ENCODE measurements at regions not wholly inside any gene's neighbourhood (a gene's known extent, or its start where the extent isn't known, plus 50 kb on each side); places are given as distances from the start of the nearest gene placed in this dataset.

GRCh38 chr11:128179512-128179911 lies 407.8 kb downstream of the ETS1 start:
- intact Hi-C loops (cut with DNase I; ENCODE audit: low total_unique reads) = loop anchor here (10.0 kb wide), 1 partner anchor 115 kb away; no protein-coding TSS in a partner anchor
- no peaks in the 10 kb centered on the region for H3K27me3 ChIP-seq

DNA sequence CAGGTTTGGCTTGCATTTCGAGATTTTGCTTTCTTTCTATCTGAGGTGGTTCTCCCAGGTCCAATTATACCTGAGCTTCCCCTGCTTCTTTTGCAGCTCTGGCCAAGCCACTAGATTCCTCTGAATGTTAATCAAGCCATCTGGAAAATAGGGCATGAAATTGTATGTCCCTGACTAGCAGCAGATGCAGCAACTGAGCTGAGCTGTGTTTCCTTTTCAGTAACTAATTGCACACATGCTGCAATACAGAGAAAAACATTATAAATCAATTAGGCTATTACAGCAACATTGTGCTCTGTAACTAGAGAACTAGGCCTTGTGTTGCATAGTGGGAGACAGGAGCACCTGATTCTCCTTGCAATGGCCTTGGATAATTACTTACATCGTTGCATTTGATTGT lies 408.3 kb downstream of the ETS1 start:
- H3K27me3 ChIP-seq = no peaks in the 10 kb centered on the region
- intact Hi-C loops (cut with DNase I; ENCODE audit: low total_unique reads) = loop anchor here (10.0 kb wide), 1 partner anchor 116 kb away; no protein-coding TSS in a partner anchor
- TF ChIP-seq, protein P1, sequence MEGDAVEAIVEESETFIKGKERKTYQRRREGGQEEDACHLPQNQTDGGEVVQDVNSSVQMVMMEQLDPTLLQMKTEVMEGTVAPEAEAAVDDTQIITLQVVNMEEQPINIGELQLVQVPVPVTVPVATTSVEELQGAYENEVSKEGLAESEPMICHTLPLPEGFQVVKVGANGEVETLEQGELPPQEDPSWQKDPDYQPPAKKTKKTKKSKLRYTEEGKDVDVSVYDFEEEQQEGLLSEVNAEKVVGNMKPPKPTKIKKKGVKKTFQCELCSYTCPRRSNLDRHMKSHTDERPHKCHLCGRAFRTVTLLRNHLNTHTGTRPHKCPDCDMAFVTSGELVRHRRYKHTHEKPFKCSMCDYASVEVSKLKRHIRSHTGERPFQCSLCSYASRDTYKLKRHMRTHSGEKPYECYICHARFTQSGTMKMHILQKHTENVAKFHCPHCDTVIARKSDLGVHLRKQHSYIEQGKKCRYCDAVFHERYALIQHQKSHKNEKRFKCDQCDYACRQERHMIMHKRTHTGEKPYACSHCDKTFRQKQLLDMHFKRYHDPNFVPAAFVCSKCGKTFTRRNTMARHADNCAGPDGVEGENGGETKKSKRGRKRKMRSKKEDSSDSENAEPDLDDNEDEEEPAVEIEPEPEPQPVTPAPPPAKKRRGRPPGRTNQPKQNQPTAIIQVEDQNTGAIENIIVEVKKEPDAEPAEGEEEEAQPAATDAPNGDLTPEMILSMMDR (IDR thresholded peaks at IDR 0.05) = no peak
- no peaks in the 10 kb centered on the region for H3K9me3 ChIP-seq
- H3K36me3 ChIP-seq = no peaks in the 10 kb centered on the region
- no peak overlapping the region for H3K4me3 ChIP-seq
- H3K27ac ChIP-seq = no peak overlapping the region
- H3K4me1 ChIP-seq = peaks cover 0 to 8% (median 0%) of the 10 kb centered on the region in 4 donors
- DNase-seq = no peak

More at GRCh38 chr11:128179512-128179911, 407.8 kb downstream of the ETS1 start:
- TF ChIP-seq, protein P1 (IDR thresholded peaks at IDR 0.05) = no peak
- Histone ChIP-seq H3K27ac (no peak overlapping the region), H3K4me1 (peaks cover 0 to 8% (median 0%) of the 10 kb centered on the region in 4 donors), H3K9me3 (no peaks in the 10 kb centered on the region), H3K36me3 (no peaks in the 10 kb centered on the region), H3K4me3 (no peak overlapping the region)
- DNase-seq = no peak

GRCh38 chr11:128174465-128175291 lies 412.7 kb downstream of the ETS1 start:
- H3K27ac ChIP-seq = no peak overlapping the region
- no peaks in the 10 kb centered on the region for H3K36me3 ChIP-seq
- intact Hi-C loops (cut with DNase I; ENCODE audit: low total_unique reads) = loop anchor here (2.0 to 10.0 kb wide), 2 partner anchors 28 to 120 kb away; no protein-coding TSS in a partner anchor
- H3K4me1 ChIP-seq = peaks cover 0 to 4% (median 0%) of the 10 kb centered on the region in 4 donors
- H3K27me3 ChIP-seq = no peaks in the 10 kb centered on the region
- H3K9me3 ChIP-seq = no peaks in the 10 kb centered on the region
- DNase-seq = no peak
- H3K4me3 ChIP-seq = no peak overlapping the region
- TF ChIP-seq, protein P1 (IDR thresholded peaks at IDR 0.05) = no peak

DNA sequence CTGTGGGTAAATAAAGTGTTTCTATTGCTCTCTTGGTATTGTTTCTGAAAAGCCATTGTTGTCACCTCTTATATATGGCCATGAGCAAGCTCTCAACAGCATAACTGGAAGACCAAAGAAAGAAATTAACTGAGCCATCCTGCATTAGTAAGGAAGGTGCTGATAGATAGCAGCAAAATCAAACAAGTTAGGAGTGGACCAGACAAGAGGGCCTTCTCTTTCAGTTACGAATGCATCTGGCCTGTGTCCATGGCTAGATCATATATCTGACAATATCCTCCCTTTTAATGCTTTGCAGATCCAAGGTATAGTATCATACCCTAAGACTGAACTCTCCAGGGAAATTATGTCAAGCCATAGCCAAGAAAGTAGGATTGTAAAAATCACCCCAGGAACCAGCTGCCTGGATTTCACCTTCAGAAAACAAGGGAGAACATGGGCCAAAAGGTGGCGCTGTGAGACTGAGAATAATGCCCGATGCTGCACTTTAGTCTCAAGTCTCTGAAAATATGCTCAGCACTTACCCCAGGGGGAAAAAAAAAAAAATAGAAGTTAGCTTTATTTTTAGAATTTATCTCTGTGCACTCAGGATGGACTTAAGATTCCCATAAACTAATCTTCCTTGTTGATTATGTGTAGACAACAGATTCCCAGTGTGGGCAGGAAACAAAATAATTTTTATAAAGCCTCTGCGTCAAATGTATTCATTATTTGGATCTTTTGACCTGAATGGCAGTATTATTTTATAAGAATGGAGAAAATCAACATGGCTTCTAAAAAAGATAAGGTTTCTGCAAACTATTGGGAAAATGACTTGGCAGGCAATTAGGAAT lies 415.1 kb downstream of the ETS1 start:
- H3K4me3 ChIP-seq = no peak overlapping the region
- H3K27ac ChIP-seq = no peak overlapping the region
- TF ChIP-seq, protein P1 (IDR thresholded peaks at IDR 0.05) = peak; percentile 63 to 81
- intact Hi-C loops (cut with DNase I; ENCODE audit: low total_unique reads) = loop anchor here (2.0 to 10.0 kb wide), 3 partner anchors 123 to 661 kb away; no protein-coding TSS in a partner anchor
- peak; percentile 86 for DNase-seq
- H3K9me3 ChIP-seq = no peaks in the 10 kb centered on the region
- peaks cover 0 to 4% (median 0%) of the 10 kb centered on the region in 4 donors for H3K4me1 ChIP-seq
- H3K27me3 ChIP-seq = no peaks in the 10 kb centered on the region
- no peaks in the 10 kb centered on the region for H3K36me3 ChIP-seq

- TF ChIP-seq, protein P1 (IDR thresholded peaks at IDR 0.05) = no peak
These were observed 415.9 kb downstream of the ETS1 start for GRCh38 chr11:128171506-128171905.

More at GRCh38 chr11:128171506-128171905, 415.9 kb downstream of the ETS1 start:
- H3K36me3 ChIP-seq = no peaks in the 10 kb centered on the region
- no peak for DNase-seq
- H3K27me3 ChIP-seq = no peaks in the 10 kb centered on the region
- H3K9me3 ChIP-seq = no peaks in the 10 kb centered on the region
- intact Hi-C loops (cut with DNase I; ENCODE audit: low total_unique reads) = loop anchor here (10.0 kb wide), 1 partner anchor 123 kb away; no protein-coding TSS in a partner anchor
- H3K27ac ChIP-seq = no peak overlapping the region
- no peak overlapping the region for H3K4me3 ChIP-seq
- peaks cover 0 to 4% (median 0%) of the 10 kb centered on the region in 4 donors for H3K4me1 ChIP-seq

Data from tibial artery (tissue), 4 donors.